ENCODE measurements at regions not wholly inside any gene's neighbourhood (a gene's known extent, or its start where the extent isn't known, plus 50 kb on each side); places are given as distances from the start of the nearest gene placed in this dataset.

DNA sequence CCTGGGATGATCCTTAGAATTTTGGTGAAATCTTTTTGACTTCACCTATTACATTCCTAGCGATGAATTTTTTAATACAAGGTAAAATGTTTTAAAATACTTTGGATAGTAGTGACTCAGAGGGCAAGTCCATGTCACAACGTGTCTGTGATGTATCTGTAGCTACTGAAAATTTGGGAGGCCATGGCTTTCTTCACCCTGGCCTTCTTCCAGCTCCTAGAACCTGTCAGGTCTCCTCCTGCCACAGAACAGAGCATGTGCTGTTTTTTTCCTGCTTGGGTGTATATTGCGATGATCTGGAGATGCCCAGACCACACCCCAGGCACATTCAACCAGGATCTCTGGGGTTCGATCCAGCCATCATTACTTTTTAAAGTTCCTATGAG is 194.4 kb downstream of the BTBD3 start:
- CTCF ChIA-PET (ENCODE audit: low intra/inter-chr PET ratio) = no interaction called here
- DNase-seq (ENCODE audit: extremely low read depth in 1 of 4, low spot score in 3 of 4) (no peak), ATAC-seq (no peak), FAIRE-seq (no peak)
- no peaks in the 10 kb centered on the region for H3K79me2 ChIP-seq (ENCODE audit: control insufficient read depth, insufficient read depth, low read length)
- no peak overlapping the region for H3K4me2 ChIP-seq (ENCODE audit: insufficient read depth, low read length)
- in situ Hi-C loops (cut with MboI) = no loop called here
- no TSS peak for BruUV-seq (replicated peaks)
- H3K4me1 ChIP-seq (replicated peaks in 1 of 2; ENCODE audit: control insufficient read depth in 2 of 2, insufficient read depth in 2 of 2, low read length in 2 of 2) = no peaks in the 10 kb centered on the region
- no peaks in the 10 kb centered on the region for H3K9me1 ChIP-seq (ENCODE audit: control insufficient read depth, insufficient read depth, low read length)
- no peak overlapping the region for H3K9ac ChIP-seq (ENCODE audit: insufficient read depth in 1 of 2, low read depth in 2 of 2, low read length in 2 of 2)
- no peak overlapping the region for H2AFZ ChIP-seq (ENCODE audit: low read depth, low read length)
- no peaks in the 10 kb centered on the region for H3K36me3 ChIP-seq (ENCODE audit: control insufficient read depth, insufficient read depth, low read length)
- WGBS (ENCODE audit: insufficient coverage, low coverage, missing lambda C conversion rate) = 0% methylated on average over 4 of the region's 4 CpGs
- POLR2A ChIA-PET = no interaction called here
- TF ChIP-seq ZNF589 (CRISPR knock-in tag; IDR thresholded peaks at IDR 0.05; ENCODE audit: low read depth) = no peak
- TF ChIP-seq MCM2 (IDR thresholded peaks at IDR 0.05; ENCODE audit: low read depth) = no peak
- TF ChIP-seq ZNF316 (IDR thresholded peaks at IDR 0.05) = no peak
- no peak for TF ChIP-seq DMBX1 (CRISPR knock-in tag; IDR thresholded peaks at IDR 0.05; ENCODE audit: borderline replicate concordance)
- TF ChIP-seq, protein P1, sequence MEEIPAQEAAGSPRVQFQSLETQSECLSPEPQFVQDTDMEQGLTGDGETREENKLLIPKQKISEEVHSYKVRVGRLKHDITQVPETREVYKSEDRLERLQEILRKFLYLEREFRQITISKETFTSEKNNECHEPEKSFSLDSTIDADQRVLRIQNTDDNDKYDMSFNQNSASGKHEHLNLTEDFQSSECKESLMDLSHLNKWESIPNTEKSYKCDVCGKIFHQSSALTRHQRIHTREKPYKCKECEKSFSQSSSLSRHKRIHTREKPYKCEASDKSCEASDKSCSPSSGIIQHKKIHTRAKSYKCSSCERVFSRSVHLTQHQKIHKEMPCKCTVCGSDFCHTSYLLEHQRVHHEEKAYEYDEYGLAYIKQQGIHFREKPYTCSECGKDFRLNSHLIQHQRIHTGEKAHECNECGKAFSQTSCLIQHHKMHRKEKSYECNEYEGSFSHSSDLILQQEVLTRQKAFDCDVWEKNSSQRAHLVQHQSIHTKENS (CRISPR knock-in tag; IDR thresholded peaks at IDR 0.05) = no peak
- TF ChIP-seq TEAD2 (tag; IDR thresholded peaks at IDR 0.05) = no peak
- no peak for TF ChIP-seq TARDBP (IDR thresholded peaks at IDR 0.05)
- TF ChIP-seq, protein P2, sequence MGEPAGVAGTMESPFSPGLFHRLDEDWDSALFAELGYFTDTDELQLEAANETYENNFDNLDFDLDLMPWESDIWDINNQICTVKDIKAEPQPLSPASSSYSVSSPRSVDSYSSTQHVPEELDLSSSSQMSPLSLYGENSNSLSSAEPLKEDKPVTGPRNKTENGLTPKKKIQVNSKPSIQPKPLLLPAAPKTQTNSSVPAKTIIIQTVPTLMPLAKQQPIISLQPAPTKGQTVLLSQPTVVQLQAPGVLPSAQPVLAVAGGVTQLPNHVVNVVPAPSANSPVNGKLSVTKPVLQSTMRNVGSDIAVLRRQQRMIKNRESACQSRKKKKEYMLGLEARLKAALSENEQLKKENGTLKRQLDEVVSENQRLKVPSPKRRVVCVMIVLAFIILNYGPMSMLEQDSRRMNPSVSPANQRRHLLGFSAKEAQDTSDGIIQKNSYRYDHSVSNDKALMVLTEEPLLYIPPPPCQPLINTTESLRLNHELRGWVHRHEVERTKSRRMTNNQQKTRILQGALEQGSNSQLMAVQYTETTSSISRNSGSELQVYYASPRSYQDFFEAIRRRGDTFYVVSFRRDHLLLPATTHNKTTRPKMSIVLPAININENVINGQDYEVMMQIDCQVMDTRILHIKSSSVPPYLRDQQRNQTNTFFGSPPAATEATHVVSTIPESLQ (CRISPR knock-in tag; IDR thresholded peaks at IDR 0.05) = no peak
- no peak for TF ChIP-seq ZNF586 (CRISPR knock-in tag; conservative IDR thresholded peaks at IDR 0.05)
- no peak for TF ChIP-seq RBM34 (IDR thresholded peaks at IDR 0.05; ENCODE audit: borderline replicate concordance, insufficient read depth, low read length)
- TF ChIP-seq MAFG (tag; conservative IDR thresholded peaks at IDR 0.05) = no peak
- no peak for TF ChIP-seq ZNF584 (CRISPR knock-in tag; IDR thresholded peaks at IDR 0.05; ENCODE audit: low read depth)
- H4K20me1 ChIP-seq (replicated peaks; ENCODE audit: control insufficient read depth, insufficient read depth, low read length) = no peaks in the 10 kb centered on the region
- H3K27me3 ChIP-seq (ENCODE audit: control insufficient read depth in 2 of 2, insufficient read depth in 2 of 2, low read length in 2 of 2) = no peaks in the 10 kb centered on the region
- intact Hi-C loops (cut with micrococcal nuclease) = no loop called here
- H3K9me3 ChIP-seq (replicated peaks; ENCODE audit: control insufficient read depth, insufficient read depth, low read depth, low read length) = no peaks in the 10 kb centered on the region
- H3K27ac ChIP-seq (ENCODE audit: extremely low read depth, low read depth, low read length) = no peak overlapping the region
- no peak overlapping the region for H3K4me3 ChIP-seq
